ENCODE measurements at regions not wholly inside any gene's neighbourhood (a gene's known extent, or its start where the extent isn't known, plus 50 kb on each side); places are given as distances from the start of the nearest gene placed in this dataset.

GRCh38 chr4:146998157-146998556 lies 52.5 kb upstream of the TTC29 start:
- DNase-seq (ENCODE audit: low spot score): no peak

- DNase-seq (ENCODE audit: low spot score): no peak
These were observed 58.5 kb upstream of the TTC29 start for GRCh38 chr4:147003956-147004809.

- DNase-seq (ENCODE audit: low spot score): no peak
These were observed 60.6 kb upstream of the TTC29 start for GRCh38 chr4:147006229-147006628.

- no peak for DNase-seq (ENCODE audit: low spot score)
These were observed 64.2 kb upstream of the TTC29 start for GRCh38 chr4:147009875-147010274.

- no peak for DNase-seq (ENCODE audit: low spot score)
These were observed 65.7 kb upstream of the TTC29 start for GRCh38 chr4:147011411-147011810.

- no peak for DNase-seq (ENCODE audit: low spot score)
These were observed 66.5 kb upstream of the TTC29 start for GRCh38 chr4:147012059-147012707.

- DNase-seq (ENCODE audit: low spot score): no peak
These were observed 69.3 kb upstream of the TTC29 start for GRCh38 chr4:147014946-147015345.

- DNase-seq (ENCODE audit: low spot score): no peak
These were observed 69.8 kb upstream of the TTC29 start for GRCh38 chr4:147015491-147015890.

GRCh38 chr4:147017081-147017480 lies 71.4 kb upstream of the TTC29 start:
- no peak for DNase-seq (ENCODE audit: low spot score)

- no peak for DNase-seq (ENCODE audit: low spot score)
These were observed 73.4 kb upstream of the TTC29 start for GRCh38 chr4:147019091-147019490.

- DNase-seq (ENCODE audit: low spot score): no peak
These were observed 74.8 kb upstream of the TTC29 start for GRCh38 chr4:147020456-147020855.

- no peak for DNase-seq (ENCODE audit: low spot score)
These were observed 79.4 kb upstream of the TTC29 start for GRCh38 chr4:147025042-147025441.

GRCh38 chr4:147029296-147029695 lies 83.6 kb upstream of the TTC29 start:
- no peak for DNase-seq (ENCODE audit: low spot score)

- DNase-seq (ENCODE audit: low spot score): no peak
These were observed 88.7 kb upstream of the TTC29 start for GRCh38 chr4:147034372-147034771.

- DNase-seq (ENCODE audit: low spot score): no peak
These were observed 91.4 kb upstream of the TTC29 start for GRCh38 chr4:147037069-147037468.

- no peak for DNase-seq (ENCODE audit: low spot score)
These were observed 94.4 kb upstream of the TTC29 start for GRCh38 chr4:147039976-147040575.

- no peak for DNase-seq (ENCODE audit: low spot score)
These were observed 95.2 kb upstream of the TTC29 start for GRCh38 chr4:147040874-147041273.

GRCh38 chr4:147041376-147041775 lies 95.7 kb upstream of the TTC29 start:
- no peak for DNase-seq (ENCODE audit: low spot score)

GRCh38 chr4:147042046-147042445 lies 96.4 kb upstream of the TTC29 start:
- DNase-seq (ENCODE audit: low spot score): no peak

- no peak for DNase-seq (ENCODE audit: low spot score)
These were observed 98.6 kb upstream of the TTC29 start for GRCh38 chr4:147044241-147044640.

- DNase-seq (ENCODE audit: low spot score): no peak
These were observed 104.3 kb upstream of the TTC29 start for GRCh38 chr4:147049946-147050345.

- DNase-seq (ENCODE audit: low spot score): no peak
These were observed 104.7 kb upstream of the TTC29 start for GRCh38 chr4:147050356-147050765.

GRCh38 chr4:147052361-147052760 lies 106.7 kb upstream of the TTC29 start:
- no peak for DNase-seq (ENCODE audit: low spot score)
